NCI-H2081 (cell line): ENCODE measurements at regions not wholly inside any gene's neighbourhood (a gene's known extent, or its start where the extent isn't known, plus 50 kb on each side); places are given as distances from the start of the nearest gene placed in this dataset.
"Not testable (repeated sequence)": the region's sequence is repeated elsewhere in the genome, so short reads cannot be mapped to it uniquely, and the experiment has no call there.

ENCODE experiments used
- DNase-seq, 2 experiments: peaks; one replicate each; lab custom pipeline; 2025; lab: John Stamatoyannopoulos, UW

GRCh38 chr6:109875973-109876372 lies 102.1 kb upstream of the GPR6 start:
- DNase-seq: no peak

- DNase-seq: peak in 1 of 2 experiments; percentile 37
Observed at GRCh38 chr6:109877028-109878004, 100.8 kb upstream of the GPR6 start.

- DNase-seq: not testable (repeated sequence)
Observed at GRCh38 chr6:109878005-109878690, 100.0 kb upstream of the GPR6 start.

- not testable (repeated sequence) for DNase-seq
Observed at GRCh38 chr6:109879081-109879480, 99.0 kb upstream of the GPR6 start.

- no peak for DNase-seq
Observed at GRCh38 chr6:109879521-109879920, 98.6 kb upstream of the GPR6 start.

GRCh38 chr6:109881069-109881468 lies 97.0 kb upstream of the GPR6 start:
- not testable (repeated sequence) for DNase-seq

GRCh38 chr6:109881953-109882490 lies 96.1 kb upstream of the GPR6 start:
- not testable (repeated sequence) for DNase-seq

GRCh38 chr6:109891924-109892323 lies 86.2 kb upstream of the GPR6 start:
- no peak for DNase-seq

- peak; percentile 40 to 51 for DNase-seq
Observed at GRCh38 chr6:109892451-109893435, 85.4 kb upstream of the GPR6 start.

- DNase-seq: no peak
Observed at GRCh38 chr6:109893606-109894005, 84.5 kb upstream of the GPR6 start.

- DNase-seq: no peak
Observed at GRCh38 chr6:109894181-109894580, 83.9 kb upstream of the GPR6 start.

GRCh38 chr6:109896341-109896740 lies 81.8 kb upstream of the GPR6 start:
- no peak for DNase-seq

GRCh38 chr6:109897025-109897424 lies 81.1 kb upstream of the GPR6 start:
- DNase-seq: no peak

- DNase-seq: no peak
Observed at GRCh38 chr6:109897561-109898080, 80.5 kb upstream of the GPR6 start.

GRCh38 chr6:109901976-109902375 lies 76.1 kb upstream of the GPR6 start:
- DNase-seq: no peak

GRCh38 chr6:109902870-109903269 lies 75.2 kb upstream of the GPR6 start:
- no peak for DNase-seq

- no peak for DNase-seq
Observed at GRCh38 chr6:109910571-109910970, 67.5 kb upstream of the GPR6 start.

GRCh38 chr6:109912118-109912517 lies 66.0 kb upstream of the GPR6 start:
- no peak for DNase-seq

- no peak for DNase-seq
Observed at GRCh38 chr6:109912952-109913351, 65.2 kb upstream of the GPR6 start.

GRCh38 chr6:109915748-109916147 lies 62.4 kb upstream of the GPR6 start:
- DNase-seq: not testable (repeated sequence)

GRCh38 chr6:109916759-109917158 lies 61.4 kb upstream of the GPR6 start:
- no peak for DNase-seq
